ENCODE measurements at regions not wholly inside any gene's neighbourhood (a gene's known extent, or its start where the extent isn't known, plus 50 kb on each side); places are given as distances from the start of the nearest gene placed in this dataset.

GRCh38 chr13:44191504-44192171, 182.0 kb upstream of the SERP2 start:
- TF ChIP-seq POLR2A (IDR thresholded peaks at IDR 0.05; ENCODE audit: low read depth, low read length) (no peak), POLR2AphosphoS5 (IDR thresholded peaks at IDR 0.05; ENCODE audit: low read depth, low read length) (no peak), TAF1 (IDR thresholded peaks at IDR 0.05; ENCODE audit: borderline replicate concordance, low read depth, low read length) (no peak)

All from GM12892 (cell line).